Nephron (organoid): ENCODE measurements at regions not wholly inside any gene's neighbourhood (a gene's known extent, or its start where the extent isn't known, plus 50 kb on each side); places are given as distances from the start of the nearest gene placed in this dataset.
A peak's percentile ranks its signal among the peaks of the same experiment; 100 is the strongest.
"Not testable (repeated sequence)": the region's sequence is repeated elsewhere in the genome, so short reads cannot be mapped to it uniquely, and the experiment has no call there.

Source experiments
- H3K27ac Mint-ChIP-seq, 3 experiments: 2 replicates each; pipeline ENCODE4 v1.8.0; 2020; ENCODE audit warnings: mixed read lengths in 3 of 3, mild to moderate bottlenecking in 2 of 3, moderate library complexity in 1 of 3
- H3K27me3 Mint-ChIP-seq: 2 replicates; pipeline ENCODE4 v1.8.0; 2021; ENCODE audit warnings: low read depth, mild to moderate bottlenecking, moderate library complexity, mixed read lengths
- H3K36me3 Mint-ChIP-seq: 2 replicates; pipeline ENCODE4 v1.8.0; 2020; ENCODE audit warnings: low read depth, mixed read lengths
- H3K4me1 Mint-ChIP-seq: 2 replicates; pipeline ENCODE4 v1.8.0; 2020; ENCODE audit warnings: mixed read lengths
- H3K4me3 Mint-ChIP-seq, 3 experiments: 2 replicates each; pipeline ENCODE4 v1.8.0; 2020; ENCODE audit warnings: mild to moderate bottlenecking in 3 of 3, mixed read lengths in 3 of 3, moderate library complexity in 2 of 3
- H3K9me3 Mint-ChIP-seq: 2 replicates; pipeline ENCODE4 v1.8.0; 2020; ENCODE audit warnings: mixed read lengths
- TF ChIP-seq, protein P1 (sequence below), 3 experiments: fragments of 200-600 bp; sonication (generic); IDR thresholded peaks; one replicate each; pipeline ENCODE4 v1.5.0; 2021; ENCODE audit warnings: antibody characterized with exemption in 3 of 3; ENCODE audit not compliant: unreplicated experiment in 3 of 3

DNA sequence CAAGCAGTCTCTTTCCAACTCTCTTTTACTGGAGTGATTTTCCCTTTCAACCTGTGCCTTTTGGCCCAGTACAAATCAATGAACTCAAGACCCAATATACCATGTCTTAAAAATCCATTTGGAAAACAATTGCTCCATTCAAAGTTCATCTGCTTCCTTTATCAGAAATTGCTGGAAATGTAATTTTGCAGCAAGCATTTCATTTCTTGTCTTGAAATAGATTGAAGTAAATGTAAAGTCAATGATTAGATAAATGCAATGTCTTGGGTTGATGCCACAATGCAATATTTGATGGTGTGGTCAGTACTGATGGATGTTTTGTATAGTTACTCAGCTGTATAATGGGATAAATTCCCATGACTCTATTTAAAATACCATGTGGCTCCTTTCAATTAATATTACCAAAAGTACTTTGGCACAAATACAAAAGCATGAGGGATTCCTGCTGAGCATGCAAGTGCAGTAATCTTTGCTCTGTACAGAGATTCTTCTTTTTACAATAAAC, 707.7 kb upstream of the NOVA1 start:
- TF ChIP-seq, protein P1, sequence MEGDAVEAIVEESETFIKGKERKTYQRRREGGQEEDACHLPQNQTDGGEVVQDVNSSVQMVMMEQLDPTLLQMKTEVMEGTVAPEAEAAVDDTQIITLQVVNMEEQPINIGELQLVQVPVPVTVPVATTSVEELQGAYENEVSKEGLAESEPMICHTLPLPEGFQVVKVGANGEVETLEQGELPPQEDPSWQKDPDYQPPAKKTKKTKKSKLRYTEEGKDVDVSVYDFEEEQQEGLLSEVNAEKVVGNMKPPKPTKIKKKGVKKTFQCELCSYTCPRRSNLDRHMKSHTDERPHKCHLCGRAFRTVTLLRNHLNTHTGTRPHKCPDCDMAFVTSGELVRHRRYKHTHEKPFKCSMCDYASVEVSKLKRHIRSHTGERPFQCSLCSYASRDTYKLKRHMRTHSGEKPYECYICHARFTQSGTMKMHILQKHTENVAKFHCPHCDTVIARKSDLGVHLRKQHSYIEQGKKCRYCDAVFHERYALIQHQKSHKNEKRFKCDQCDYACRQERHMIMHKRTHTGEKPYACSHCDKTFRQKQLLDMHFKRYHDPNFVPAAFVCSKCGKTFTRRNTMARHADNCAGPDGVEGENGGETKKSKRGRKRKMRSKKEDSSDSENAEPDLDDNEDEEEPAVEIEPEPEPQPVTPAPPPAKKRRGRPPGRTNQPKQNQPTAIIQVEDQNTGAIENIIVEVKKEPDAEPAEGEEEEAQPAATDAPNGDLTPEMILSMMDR (IDR thresholded peaks at IDR 0.05; ENCODE audit: unreplicated experiment in 3 of 3): no peak
- Mint-ChIP-seq H3K4me1 (no peaks in the 10 kb centered on the region), H3K4me3 (no peak overlapping the region), H3K36me3 (peaks cover 4% of the 10 kb centered on the region), H3K27ac (no peak overlapping the region), H3K27me3 (no peaks in the 10 kb centered on the region), H3K9me3 (peaks cover 23% of the 10 kb centered on the region)

DNA sequence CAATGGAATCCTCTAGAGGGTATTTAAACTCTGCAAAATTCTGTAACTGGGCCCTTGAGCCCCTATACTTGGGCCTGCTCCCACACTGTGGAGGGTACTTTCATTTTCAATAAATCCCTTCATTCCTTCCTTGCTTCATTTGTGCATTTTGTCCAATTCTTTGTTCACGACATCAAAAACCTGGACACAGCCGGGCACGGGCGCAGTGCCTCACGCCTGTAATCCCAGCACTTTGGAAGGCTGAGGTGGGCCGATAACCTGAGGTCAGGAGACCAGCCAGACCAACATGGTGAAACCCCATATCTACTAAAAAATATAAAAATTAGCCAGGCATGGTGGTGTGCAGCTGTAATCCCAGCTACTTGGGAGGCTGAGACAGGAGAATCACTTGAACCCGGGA, 714.9 kb upstream of the NOVA1 start:
- H3K27ac Mint-ChIP-seq, H3K27me3 Mint-ChIP-seq, H3K4me1 Mint-ChIP-seq, H3K4me3 Mint-ChIP-seq, H3K36me3 Mint-ChIP-seq: not testable (repeated sequence)
- peaks cover 17% of the 10 kb centered on the region for H3K9me3 Mint-ChIP-seq

DNA sequence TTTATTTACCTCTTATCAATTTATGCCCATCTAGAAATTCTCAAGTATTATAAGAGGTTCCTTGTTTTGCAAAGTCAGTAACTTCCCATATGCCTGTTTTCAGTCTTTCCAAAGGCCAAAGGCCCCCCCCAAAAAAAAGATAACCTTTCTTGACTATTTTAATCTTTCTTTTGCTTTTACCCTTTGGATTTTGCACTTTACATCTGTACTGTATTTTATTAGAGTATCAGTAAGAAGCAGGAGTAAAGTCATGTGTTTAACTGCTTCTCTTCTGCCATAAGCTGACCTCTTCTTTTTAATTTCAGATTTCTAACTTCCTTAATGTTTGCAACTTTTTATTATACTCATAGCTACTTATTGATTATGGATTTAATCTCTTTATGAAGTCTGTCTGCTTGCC, 716.4 kb upstream of the NOVA1 start:
- H3K27ac Mint-ChIP-seq: peak overlapping the region; percentile 6 to 29 (median 22)
- no peaks in the 10 kb centered on the region for H3K27me3 Mint-ChIP-seq
- H3K9me3 Mint-ChIP-seq: peaks cover 7% of the 10 kb centered on the region
- TF ChIP-seq, protein P1 (IDR thresholded peaks at IDR 0.05; ENCODE audit: unreplicated experiment in 3 of 3): no peak
- H3K36me3 Mint-ChIP-seq: peaks cover 3% of the 10 kb centered on the region
- no peaks in the 10 kb centered on the region for H3K4me1 Mint-ChIP-seq
- H3K4me3 Mint-ChIP-seq: no peak overlapping the region

DNA sequence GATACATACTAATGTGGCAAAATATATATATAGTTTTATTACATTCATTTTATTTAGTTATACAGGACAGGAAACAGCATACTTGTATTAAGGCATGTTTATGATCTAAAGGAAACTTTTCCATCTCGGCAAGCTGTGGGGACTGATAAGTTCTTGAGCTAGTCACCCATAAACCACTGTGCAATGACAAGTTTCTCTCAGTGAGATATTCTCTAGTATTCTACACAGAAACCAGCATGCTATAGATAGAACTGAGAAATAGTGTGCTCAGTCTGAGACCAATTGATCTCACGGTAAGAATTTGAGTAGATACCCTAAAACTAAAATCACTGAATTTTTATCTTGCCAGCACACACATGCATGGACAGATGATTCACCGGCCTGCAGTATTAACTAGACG, 717.6 kb upstream of the NOVA1 start:
- TF ChIP-seq, protein P1 (IDR thresholded peaks at IDR 0.05; ENCODE audit: unreplicated experiment in 3 of 3): no peak
- no peaks in the 10 kb centered on the region for H3K27me3 Mint-ChIP-seq
- H3K27ac Mint-ChIP-seq: peak overlapping the region in 1 of 3 experiments; percentile 45
- peaks cover 2% of the 10 kb centered on the region for H3K9me3 Mint-ChIP-seq
- no peak overlapping the region for H3K4me3 Mint-ChIP-seq
- H3K4me1 Mint-ChIP-seq: no peaks in the 10 kb centered on the region
- no peaks in the 10 kb centered on the region for H3K36me3 Mint-ChIP-seq

DNA sequence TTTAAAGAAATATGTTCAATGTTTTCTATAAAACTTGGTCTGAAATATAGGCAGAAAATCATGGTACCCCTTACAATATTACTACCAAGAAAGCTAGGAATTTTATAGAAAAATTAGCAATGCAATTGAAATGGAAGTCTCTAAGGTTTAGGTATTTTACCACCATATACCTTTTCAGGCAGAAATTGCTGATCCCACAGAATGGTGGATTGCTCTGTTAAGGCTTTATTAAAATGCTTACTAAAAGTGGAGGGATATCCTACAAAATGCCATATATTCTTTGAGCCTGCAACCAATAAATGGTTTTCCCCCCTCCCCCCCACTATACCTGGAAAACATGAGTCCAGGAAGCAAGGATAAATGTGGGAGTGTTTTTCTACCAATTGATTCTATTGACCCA, 718.1 kb upstream of the NOVA1 start:
- H3K9me3 Mint-ChIP-seq: peaks cover 2% of the 10 kb centered on the region
- H3K4me3 Mint-ChIP-seq: no peak overlapping the region
- no peak overlapping the region for H3K27ac Mint-ChIP-seq
- TF ChIP-seq, protein P1 (IDR thresholded peaks at IDR 0.05; ENCODE audit: unreplicated experiment in 3 of 3): no peak
- H3K27me3 Mint-ChIP-seq: no peaks in the 10 kb centered on the region
- no peaks in the 10 kb centered on the region for H3K36me3 Mint-ChIP-seq
- no peaks in the 10 kb centered on the region for H3K4me1 Mint-ChIP-seq

DNA sequence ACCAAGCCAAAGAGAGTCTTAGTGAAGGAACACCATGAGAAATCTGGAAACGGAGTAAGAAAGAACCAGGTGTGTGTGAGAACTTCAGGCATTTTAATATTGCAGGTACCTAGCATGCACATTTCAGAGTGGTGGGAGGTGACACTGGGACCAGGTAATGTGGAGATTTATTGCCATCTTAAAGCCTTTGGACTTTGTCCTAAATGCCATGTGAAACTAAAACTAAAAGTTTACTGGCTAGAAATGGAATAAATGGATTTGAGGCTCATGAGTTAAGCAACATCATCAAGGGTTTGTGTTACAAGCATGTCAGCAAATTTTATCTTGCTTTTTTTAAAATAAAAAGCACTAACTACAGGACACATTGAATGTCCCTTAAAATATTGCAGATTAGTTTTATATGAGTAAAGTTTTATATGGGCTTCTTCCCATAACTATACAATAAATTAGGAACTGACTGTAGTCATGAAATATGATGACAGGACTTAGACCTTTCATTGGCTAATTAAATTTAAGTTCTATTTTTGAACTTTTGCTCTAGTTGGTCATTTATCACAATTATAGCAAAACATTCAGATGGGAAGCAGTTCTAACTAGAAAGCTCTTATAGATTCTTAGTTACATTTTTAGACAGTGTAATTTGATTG, 721.1 kb upstream of the NOVA1 start:
- no peak overlapping the region for H3K4me3 Mint-ChIP-seq
- no peaks in the 10 kb centered on the region for H3K4me1 Mint-ChIP-seq
- H3K36me3 Mint-ChIP-seq: no peaks in the 10 kb centered on the region
- TF ChIP-seq, protein P1 (IDR thresholded peaks at IDR 0.05; ENCODE audit: unreplicated experiment in 3 of 3): no peak
- peak overlapping the region; percentile 17 to 79 (median 62) for H3K27ac Mint-ChIP-seq
- H3K27me3 Mint-ChIP-seq: no peaks in the 10 kb centered on the region
- peaks cover 6% of the 10 kb centered on the region for H3K9me3 Mint-ChIP-seq
